Ectodermal cell (in vitro differentiated cells): ENCODE measurements at regions not wholly inside any gene's neighbourhood (a gene's known extent, or its start where the extent isn't known, plus 50 kb on each side); places are given as distances from the start of the nearest gene placed in this dataset.

Experiments
- H3K27ac ChIP-seq: 2 replicates; pipeline ENCODE4 v1.7.0; 2013; ENCODE audit warnings: mild to moderate bottlenecking, low read depth, low read length; ENCODE audit not compliant: insufficient read depth, poor library complexity, severe bottlenecking
- H3K27me3 ChIP-seq: 2 replicates; pipeline ENCODE4 v1.7.0; 2013; ENCODE audit warnings: mild to moderate bottlenecking, low read length; ENCODE audit not compliant: insufficient read depth, control insufficient read depth, poor library complexity, severe bottlenecking
- H3K36me3 ChIP-seq: one replicate; pipeline ENCODE4 v1.7.0; 2013; ENCODE audit warnings: low read length; ENCODE audit not compliant: control insufficient read depth, insufficient read depth
- H3K4me1 ChIP-seq: one replicate; pipeline ENCODE4 v1.7.0; 2013; ENCODE audit warnings: low read length; ENCODE audit not compliant: control insufficient read depth, insufficient read depth
- H3K4me3 ChIP-seq: 2 replicates; pipeline ENCODE4 v1.7.0; 2013; ENCODE audit warnings: low read depth, low read length, control low read depth; ENCODE audit not compliant: insufficient read depth
- H3K9me3 ChIP-seq: 2 replicates; pipeline ENCODE4 v1.7.0; 2013; ENCODE audit warnings: mild to moderate bottlenecking, low read length, moderate library complexity; ENCODE audit not compliant: control insufficient read depth
- WGBS, 2 experiments: methylation state at CpG; one replicate each; pipeline ENCODE4 v1.1.7; 2013; ENCODE audit warnings: missing lambda C conversion rate in 2 of 2; 5-methylcytosine and 5-hydroxymethylcytosine counted together

GRCh38 chr10:85152911-85153310 lies 824.5 kb downstream of the CCSER2 start:
- Histone ChIP-seq H3K4me3 (no peak overlapping the region), H3K4me1 (peaks cover 34% of the 10 kb centered on the region), H3K9me3 (no peaks in the 10 kb centered on the region), H3K36me3 (no peaks in the 10 kb centered on the region), H3K27ac (no peak overlapping the region), H3K27me3 (no peaks in the 10 kb centered on the region)
- WGBS, 2 experiments: 83 to 95% methylated on average over 1 of the region's 1 CpG

GRCh38 chr10:85157206-85157605 lies 828.8 kb downstream of the CCSER2 start:
- H3K27ac ChIP-seq: no peak overlapping the region
- no peak overlapping the region for H3K4me3 ChIP-seq
- 90 to 100% methylated on average over 3 to 4 of the region's 4 CpGs for WGBS, 2 experiments

GRCh38 chr10:85168243-85168642 lies 839.9 kb downstream of the CCSER2 start:
- Histone ChIP-seq H3K4me3 (no peak overlapping the region), H3K36me3 (no peaks in the 10 kb centered on the region), H3K4me1 (no peaks in the 10 kb centered on the region), H3K27me3 (no peaks in the 10 kb centered on the region), H3K27ac (no peak overlapping the region), H3K9me3 (no peaks in the 10 kb centered on the region)
- 96 to 97% methylated on average over 6 of the region's 6 CpGs for WGBS, 2 experiments

More at GRCh38 chr10:85157206-85157605, 828.8 kb downstream of the CCSER2 start:
- H3K27me3 ChIP-seq: no peaks in the 10 kb centered on the region
- H3K9me3 ChIP-seq: no peaks in the 10 kb centered on the region
- peaks cover 8% of the 10 kb centered on the region for H3K4me1 ChIP-seq
- H3K36me3 ChIP-seq: no peaks in the 10 kb centered on the region

GRCh38 chr10:85170026-85170425 lies 841.6 kb downstream of the CCSER2 start:
- H3K4me1 ChIP-seq: no peaks in the 10 kb centered on the region
- 84 to 97% methylated on average over 1 of the region's 1 CpG for WGBS, 2 experiments
- no peaks in the 10 kb centered on the region for H3K36me3 ChIP-seq
- H3K27ac ChIP-seq: no peak overlapping the region
- no peaks in the 10 kb centered on the region for H3K27me3 ChIP-seq
- no peaks in the 10 kb centered on the region for H3K9me3 ChIP-seq
- no peak overlapping the region for H3K4me3 ChIP-seq

GRCh38 chr10:85175635-85176034 lies 847.2 kb downstream of the CCSER2 start:
- Histone ChIP-seq H3K27me3 (no peaks in the 10 kb centered on the region), H3K36me3 (no peaks in the 10 kb centered on the region), H3K27ac (no peak overlapping the region), H3K9me3 (no peaks in the 10 kb centered on the region), H3K4me1 (no peaks in the 10 kb centered on the region), H3K4me3 (no peak overlapping the region)
- 71 to 83% methylated on average over 1 of the region's 1 CpG for WGBS, 2 experiments

- no peaks in the 10 kb centered on the region for H3K36me3 ChIP-seq
- WGBS, 2 experiments: 97 to 100% methylated on average over 2 of the region's 2 CpGs
- no peaks in the 10 kb centered on the region for H3K4me1 ChIP-seq
- H3K27me3 ChIP-seq: no peaks in the 10 kb centered on the region
- no peaks in the 10 kb centered on the region for H3K9me3 ChIP-seq
- H3K4me3 ChIP-seq: no peak overlapping the region
- no peak overlapping the region for H3K27ac ChIP-seq
Measured at GRCh38 chr10:85177767-85178166, 849.4 kb downstream of the CCSER2 start.

- no peak overlapping the region for H3K27ac ChIP-seq
- H3K4me3 ChIP-seq: no peak overlapping the region
- no peaks in the 10 kb centered on the region for H3K4me1 ChIP-seq
- no peaks in the 10 kb centered on the region for H3K27me3 ChIP-seq
- peaks cover 2% of the 10 kb centered on the region for H3K9me3 ChIP-seq
- WGBS, 2 experiments: 98 to 100% methylated on average over 2 of the region's 2 CpGs
- H3K36me3 ChIP-seq: no peaks in the 10 kb centered on the region
Measured at GRCh38 chr10:85187047-85187446, 858.7 kb downstream of the CCSER2 start.

- 75 to 79% methylated on average over 3 of the region's 3 CpGs for WGBS, 2 experiments
- peaks cover 2% of the 10 kb centered on the region for H3K9me3 ChIP-seq
- H3K27me3 ChIP-seq: no peaks in the 10 kb centered on the region
- H3K4me1 ChIP-seq: no peaks in the 10 kb centered on the region
- no peaks in the 10 kb centered on the region for H3K36me3 ChIP-seq
- no peak overlapping the region for H3K27ac ChIP-seq
- H3K4me3 ChIP-seq: no peak overlapping the region
Measured at GRCh38 chr10:85188770-85189484, 860.5 kb downstream of the CCSER2 start.

GRCh38 chr10:85193796-85194195 lies 865.4 kb downstream of the CCSER2 start:
- no peaks in the 10 kb centered on the region for H3K9me3 ChIP-seq
- H3K4me3 ChIP-seq: no peak overlapping the region
- 88 to 90% methylated on average over 3 of the region's 3 CpGs for WGBS, 2 experiments
- no peak overlapping the region for H3K27ac ChIP-seq
- no peaks in the 10 kb centered on the region for H3K27me3 ChIP-seq
- no peaks in the 10 kb centered on the region for H3K4me1 ChIP-seq
- H3K36me3 ChIP-seq: no peaks in the 10 kb centered on the region

GRCh38 chr10:85194706-85195105 lies 866.3 kb downstream of the CCSER2 start:
- Histone ChIP-seq H3K27ac (no peak overlapping the region), H3K36me3 (no peaks in the 10 kb centered on the region), H3K27me3 (no peaks in the 10 kb centered on the region), H3K4me1 (no peaks in the 10 kb centered on the region), H3K9me3 (no peaks in the 10 kb centered on the region), H3K4me3 (no peak overlapping the region)
- WGBS, 2 experiments: 100% methylated on average over 1 of the region's 1 CpG
